ENCODE measurements at regions not wholly inside any gene's neighbourhood (a gene's known extent, or its start where the extent isn't known, plus 50 kb on each side); places are given as distances from the start of the nearest gene placed in this dataset.

GRCh38 chr12:125696054-125696453, 630.8 kb downstream of the AACS start:
- no peak for DNase-seq (ENCODE audit: low read depth in 4 of 4, low spot score in 2 of 4)

GRCh38 chr12:125704803-125705202, 639.6 kb downstream of the AACS start:
- no peak for DNase-seq (ENCODE audit: low read depth in 4 of 4, low spot score in 2 of 4)

- DNase-seq (ENCODE audit: low read depth in 4 of 4, low spot score in 2 of 4) = no peak
Observed at GRCh38 chr12:125720961-125721360, 655.7 kb downstream of the AACS start.

- DNase-seq (ENCODE audit: low read depth in 4 of 4, low spot score in 2 of 4) = no peak
Observed at GRCh38 chr12:125734137-125734536, 668.9 kb downstream of the AACS start.

- no peak for DNase-seq (ENCODE audit: low read depth in 4 of 4, low spot score in 2 of 4)
Observed at GRCh38 chr12:125738211-125738610, 673.0 kb downstream of the AACS start.

- DNase-seq (ENCODE audit: low read depth in 4 of 4, low spot score in 2 of 4) = no peak
Observed at GRCh38 chr12:125742413-125742812, 677.2 kb downstream of the AACS start.

GRCh38 chr12:125744201-125744600, 679.0 kb downstream of the AACS start:
- no peak for DNase-seq (ENCODE audit: low read depth in 4 of 4, low spot score in 2 of 4)

GRCh38 chr12:125755512-125755911, 690.3 kb downstream of the AACS start:
- no peak for DNase-seq (ENCODE audit: low read depth in 4 of 4, low spot score in 2 of 4)

GRCh38 chr12:125766091-125766490, 700.9 kb downstream of the AACS start:
- DNase-seq (ENCODE audit: low read depth in 4 of 4, low spot score in 2 of 4) = no peak

- no peak for DNase-seq (ENCODE audit: low read depth in 4 of 4, low spot score in 2 of 4)
Observed at GRCh38 chr12:125772403-125772802, 707.2 kb downstream of the AACS start.

- DNase-seq (ENCODE audit: low read depth in 4 of 4, low spot score in 2 of 4) = no peak
Observed at GRCh38 chr12:125773033-125773640, 707.9 kb downstream of the AACS start.

GRCh38 chr12:125775507-125775906, 710.3 kb downstream of the AACS start:
- DNase-seq (ENCODE audit: low read depth in 4 of 4, low spot score in 2 of 4) = no peak

GRCh38 chr12:125776212-125776611, 711.0 kb downstream of the AACS start:
- DNase-seq (ENCODE audit: low read depth in 4 of 4, low spot score in 2 of 4) = no peak

GRCh38 chr12:125786143-125786542, 720.9 kb downstream of the AACS start:
- no peak for DNase-seq (ENCODE audit: low read depth in 4 of 4, low spot score in 2 of 4)

- DNase-seq (ENCODE audit: low read depth in 4 of 4, low spot score in 2 of 4) = no peak
Observed at GRCh38 chr12:125794401-125794800, 729.2 kb downstream of the AACS start.

GRCh38 chr12:125797421-125798175, 732.4 kb downstream of the AACS start:
- DNase-seq (ENCODE audit: low read depth in 4 of 4, low spot score in 2 of 4) = no peak

GRCh38 chr12:125804660-125805059, 739.4 kb downstream of the AACS start:
- DNase-seq (ENCODE audit: low read depth in 4 of 4, low spot score in 2 of 4) = no peak

GRCh38 chr12:125824276-125824675, 759.0 kb downstream of the AACS start:
- no peak for DNase-seq (ENCODE audit: low read depth in 4 of 4, low spot score in 2 of 4)

- DNase-seq (ENCODE audit: low read depth in 4 of 4, low spot score in 2 of 4) = no peak
Observed at GRCh38 chr12:125835852-125836251, 770.6 kb downstream of the AACS start.

GRCh38 chr12:125836647-125837046, 771.4 kb downstream of the AACS start:
- no peak for DNase-seq (ENCODE audit: low read depth in 4 of 4, low spot score in 2 of 4)

GRCh38 chr12:125841332-125841731, 776.1 kb downstream of the AACS start:
- no peak for DNase-seq (ENCODE audit: low read depth in 4 of 4, low spot score in 2 of 4)

- no peak for DNase-seq (ENCODE audit: low read depth in 4 of 4, low spot score in 2 of 4)
Observed at GRCh38 chr12:125852116-125852515, 786.9 kb downstream of the AACS start.

Data from left renal cortex interstitium (tissue), 4 donors.